Endometrial microvascular endothelial cells (primary cell): ENCODE measurements at regions not wholly inside any gene's neighbourhood (a gene's known extent, or its start where the extent isn't known, plus 50 kb on each side); places are given as distances from the start of the nearest gene placed in this dataset.

ENCODE experiments used
- in situ Hi-C: cut with HindIII; loops from 2 replicates; pipeline ENCODE4 v1.10.0; 2017; ENCODE audit warnings: low sequenced_read_pairs, low pct_unique_long_range_greater_than_20kb; ENCODE audit errors: inconsistent ontology term

DNA sequence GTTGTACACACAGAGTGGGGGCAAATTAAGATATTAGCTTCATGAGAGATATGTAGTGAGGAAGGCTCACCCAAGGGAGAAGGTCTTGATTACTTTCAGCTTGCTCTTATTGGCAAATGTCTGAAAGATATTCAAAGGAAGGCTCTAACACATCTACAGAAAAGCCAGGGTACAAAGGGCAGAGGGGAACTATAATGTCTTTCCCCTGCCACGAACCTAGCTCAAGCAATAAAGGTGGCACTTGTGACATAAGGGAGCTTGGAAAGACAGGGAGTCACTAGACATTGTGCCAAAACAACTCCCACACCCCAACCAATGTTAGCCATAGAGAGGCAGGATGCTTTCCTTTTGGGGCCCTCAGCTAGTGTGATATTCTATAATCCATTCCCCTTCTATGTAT lies 52.2 kb upstream of the SOX9 start:
- in situ Hi-C loops: no loop called here

DNA sequence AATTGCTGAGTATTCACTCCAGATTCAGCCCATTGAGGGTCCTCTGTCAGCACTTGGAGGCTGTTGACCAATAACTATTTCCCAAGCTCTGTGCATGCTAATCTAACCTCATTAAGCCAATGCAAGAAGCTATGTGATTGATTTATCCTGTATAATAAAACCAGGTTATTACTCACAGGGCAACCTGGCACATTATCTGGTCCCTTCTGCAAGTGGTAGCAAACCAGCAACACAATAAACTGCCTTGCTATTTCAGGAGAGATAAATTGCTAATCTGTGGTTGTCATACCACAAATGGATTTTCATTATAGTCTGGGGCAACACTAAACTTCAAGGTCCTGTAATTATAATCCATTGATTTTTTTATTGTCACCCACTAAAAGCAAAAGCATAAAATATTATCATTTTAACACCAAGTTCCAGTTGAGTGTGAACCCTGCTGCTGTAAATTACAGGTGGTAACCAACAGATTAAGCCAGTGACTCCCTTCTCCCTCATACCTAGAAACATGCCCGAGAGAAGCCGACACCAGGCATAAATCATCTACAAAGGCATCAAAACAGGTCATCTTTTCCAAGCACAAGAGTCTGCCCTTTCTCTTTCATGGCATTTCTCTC lies 51.1 kb upstream of the SOX9 start:
- in situ Hi-C loops: no loop called here
